ENCODE measurements at regions not wholly inside any gene's neighbourhood (a gene's known extent, or its start where the extent isn't known, plus 50 kb on each side); places are given as distances from the start of the nearest gene placed in this dataset.

DNA sequence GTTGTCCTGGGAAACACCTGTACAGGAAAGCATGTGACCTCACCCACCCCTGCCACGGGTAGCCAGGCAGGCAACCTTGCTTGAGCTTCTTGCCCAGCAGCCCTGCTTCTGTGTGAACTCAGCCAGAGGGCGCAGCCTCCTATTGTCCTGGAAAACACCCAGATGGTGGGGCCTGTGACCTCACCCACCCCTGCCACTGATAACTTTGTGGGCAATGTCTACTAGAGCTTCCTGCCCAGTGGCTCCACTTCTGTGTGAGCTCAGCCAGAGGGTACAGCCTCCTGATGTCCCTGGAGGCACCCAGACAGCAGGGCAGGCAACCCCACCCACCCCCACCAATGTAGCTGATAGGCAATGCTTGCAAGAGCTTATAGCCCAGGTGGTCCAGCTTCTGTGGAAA lies 146.3 kb downstream of the DTHD1 start:
- CTCF ChIA-PET: no interaction called here
- H3K4me1 ChIP-seq (ENCODE audit: insufficient read depth, low read length): no peaks in the 10 kb centered on the region
- peaks cover 0 to 6% of the 10 kb centered on the region in 2 experiments for H3K27me3 ChIP-seq (ENCODE audit: control insufficient read depth in 1 of 2, insufficient read depth in 2 of 2, low read length in 2 of 2)
- TF ChIP-seq, protein P1, sequence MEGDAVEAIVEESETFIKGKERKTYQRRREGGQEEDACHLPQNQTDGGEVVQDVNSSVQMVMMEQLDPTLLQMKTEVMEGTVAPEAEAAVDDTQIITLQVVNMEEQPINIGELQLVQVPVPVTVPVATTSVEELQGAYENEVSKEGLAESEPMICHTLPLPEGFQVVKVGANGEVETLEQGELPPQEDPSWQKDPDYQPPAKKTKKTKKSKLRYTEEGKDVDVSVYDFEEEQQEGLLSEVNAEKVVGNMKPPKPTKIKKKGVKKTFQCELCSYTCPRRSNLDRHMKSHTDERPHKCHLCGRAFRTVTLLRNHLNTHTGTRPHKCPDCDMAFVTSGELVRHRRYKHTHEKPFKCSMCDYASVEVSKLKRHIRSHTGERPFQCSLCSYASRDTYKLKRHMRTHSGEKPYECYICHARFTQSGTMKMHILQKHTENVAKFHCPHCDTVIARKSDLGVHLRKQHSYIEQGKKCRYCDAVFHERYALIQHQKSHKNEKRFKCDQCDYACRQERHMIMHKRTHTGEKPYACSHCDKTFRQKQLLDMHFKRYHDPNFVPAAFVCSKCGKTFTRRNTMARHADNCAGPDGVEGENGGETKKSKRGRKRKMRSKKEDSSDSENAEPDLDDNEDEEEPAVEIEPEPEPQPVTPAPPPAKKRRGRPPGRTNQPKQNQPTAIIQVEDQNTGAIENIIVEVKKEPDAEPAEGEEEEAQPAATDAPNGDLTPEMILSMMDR (IDR thresholded peaks at IDR 0.05): no peak
- no peak overlapping the region for H3K4me3 ChIP-seq (ENCODE audit: low read length)
- intact Hi-C loops (cut with DNase I, micrococcal nuclease): no loop called here
- Mint-ChIP-seq H3K9me3 (no peaks in the 10 kb centered on the region), H3K36me3 (ENCODE audit: low read depth) (no peaks in the 10 kb centered on the region), H3K4me3 (no peak overlapping the region), H3K27me3 (peaks cover 24% of the 10 kb centered on the region), H3K27ac (no peak overlapping the region), H3K4me1 (ENCODE audit: low read depth) (no peaks in the 10 kb centered on the region)
- H3K27ac ChIP-seq (ENCODE audit: low read depth in 1 of 2, low read length in 2 of 2): no peak overlapping the region
- ATAC-seq (ENCODE audit: poor library complexity): no peak
- no peaks in the 10 kb centered on the region for H3K36me3 ChIP-seq (ENCODE audit: insufficient read depth, low read length)
- POLR2A ChIA-PET: no interaction called here
- DNase-seq: no peak
- H3K9me3 ChIP-seq (ENCODE audit: control insufficient read depth in 1 of 2, insufficient read depth in 1 of 2, low read length in 2 of 2): no peaks in the 10 kb centered on the region

DNA sequence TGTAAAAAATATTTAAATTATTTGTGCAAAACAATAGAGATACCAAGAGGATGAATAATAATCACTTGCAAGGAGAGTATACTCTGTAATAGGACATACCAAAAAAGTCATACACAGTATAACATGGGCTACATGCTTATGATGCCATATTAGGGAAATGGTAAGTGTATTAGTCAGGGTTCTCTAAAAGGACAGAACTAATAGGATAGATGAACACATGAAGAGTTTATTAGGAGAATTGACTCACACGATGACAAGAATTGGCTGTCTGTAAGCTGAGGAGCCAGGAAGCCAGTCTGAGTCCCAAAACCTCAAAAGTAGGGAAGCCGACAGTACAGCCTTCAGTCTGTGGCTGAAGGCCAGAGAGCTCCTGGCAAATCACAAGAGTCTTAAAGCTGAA lies 151.2 kb downstream of the DTHD1 start:
- no peak for ATAC-seq (ENCODE audit: poor library complexity)
- ChIA-PET CTCF (no interaction called here), POLR2A (no interaction called here)
- Histone ChIP-seq H3K4me1 (ENCODE audit: insufficient read depth, low read length) (no peaks in the 10 kb centered on the region), H3K27me3 (ENCODE audit: control insufficient read depth in 1 of 2, insufficient read depth in 2 of 2, low read length in 2 of 2) (no peaks in the 10 kb centered on the region), H3K36me3 (ENCODE audit: insufficient read depth, low read length) (no peaks in the 10 kb centered on the region), H3K27ac (ENCODE audit: low read depth in 1 of 2, low read length in 2 of 2) (no peak overlapping the region), H3K9me3 (ENCODE audit: control insufficient read depth in 1 of 2, insufficient read depth in 1 of 2, low read length in 2 of 2) (no peaks in the 10 kb centered on the region), H3K4me3 (ENCODE audit: low read length) (no peak overlapping the region)
- no peaks in the 10 kb centered on the region for H3K4me1 Mint-ChIP-seq (ENCODE audit: low read depth)
- TF ChIP-seq, protein P1 (IDR thresholded peaks at IDR 0.05): no peak
- H3K27me3 Mint-ChIP-seq: peaks cover 16% of the 10 kb centered on the region
- peaks cover 4% of the 10 kb centered on the region for H3K36me3 Mint-ChIP-seq (ENCODE audit: low read depth)
- no peak overlapping the region for H3K27ac Mint-ChIP-seq
- H3K9me3 Mint-ChIP-seq: peaks cover 7% of the 10 kb centered on the region
- intact Hi-C loops (cut with DNase I, micrococcal nuclease): no loop called here
- DNase-seq: no peak
- no peak overlapping the region for H3K4me3 Mint-ChIP-seq

DNA sequence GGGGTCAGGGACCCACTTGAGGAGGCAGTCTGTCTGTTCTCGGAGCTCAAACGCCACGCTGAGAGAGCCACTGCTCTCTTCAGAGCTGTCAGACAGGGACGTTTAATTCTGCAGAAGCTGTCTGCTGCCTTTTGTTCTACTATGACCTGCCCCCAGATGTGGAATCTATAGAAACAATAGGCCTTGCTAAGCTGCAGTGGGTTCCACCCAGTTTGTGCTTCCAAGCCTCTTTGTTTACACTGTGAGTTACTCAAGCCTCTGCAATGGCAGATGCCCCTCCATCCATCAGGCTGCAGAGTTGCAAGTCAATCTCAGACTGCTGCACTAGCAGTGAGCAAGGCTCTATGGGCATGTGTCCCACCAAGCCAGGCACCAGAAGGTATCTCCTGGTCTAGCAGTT lies 158.1 kb downstream of the DTHD1 start:
- H3K27me3 ChIP-seq (ENCODE audit: control insufficient read depth in 1 of 2, insufficient read depth in 2 of 2, low read length in 2 of 2): no peaks in the 10 kb centered on the region
- H3K27me3 Mint-ChIP-seq: peaks cover 5% of the 10 kb centered on the region
- ATAC-seq (ENCODE audit: poor library complexity) (no peak), DNase-seq (no peak)
- CTCF ChIA-PET: no interaction called here
- H3K9me3 Mint-ChIP-seq: peaks cover 7% of the 10 kb centered on the region
- peaks cover 4% of the 10 kb centered on the region for H3K36me3 Mint-ChIP-seq (ENCODE audit: low read depth)
- no peaks in the 10 kb centered on the region for H3K4me1 ChIP-seq (ENCODE audit: insufficient read depth, low read length)
- H3K27ac Mint-ChIP-seq: no peak overlapping the region
- TF ChIP-seq, protein P1 (IDR thresholded peaks at IDR 0.05): no peak
- H3K4me1 Mint-ChIP-seq (ENCODE audit: low read depth): no peaks in the 10 kb centered on the region
- POLR2A ChIA-PET: no interaction called here
- no peak overlapping the region for H3K4me3 ChIP-seq (ENCODE audit: low read length)
- no peaks in the 10 kb centered on the region for H3K36me3 ChIP-seq (ENCODE audit: insufficient read depth, low read length)
- intact Hi-C loops (cut with DNase I, micrococcal nuclease): no loop called here
- no peak overlapping the region for H3K27ac ChIP-seq (ENCODE audit: low read depth in 1 of 2, low read length in 2 of 2)
- no peaks in the 10 kb centered on the region for H3K9me3 ChIP-seq (ENCODE audit: control insufficient read depth in 1 of 2, insufficient read depth in 1 of 2, low read length in 2 of 2)
- no peak overlapping the region for H3K4me3 Mint-ChIP-seq

Data from CD4-positive, alpha-beta T cell (primary cell).